ENCODE measurements at regions not wholly inside any gene's neighbourhood (a gene's known extent, or its start where the extent isn't known, plus 50 kb on each side); places are given as distances from the start of the nearest gene placed in this dataset.

- H3K79me2 ChIP-seq (ENCODE audit: control insufficient read depth, insufficient read depth, low read length), result no peaks in the 10 kb centered on the region
- no peak overlapping the region for H3K9ac ChIP-seq (ENCODE audit: control insufficient read depth, insufficient read depth, low read length)
- CTCF ChIA-PET, result no interaction called here
Measured at GRCh38 chr11:105226766-105227165, 87.2 kb upstream of the CARD18 start.

More at GRCh38 chr11:105226766-105227165, 87.2 kb upstream of the CARD18 start:
- no peak for TF ChIP-seq RUNX3 (IDR thresholded peaks at IDR 0.05; ENCODE audit: low read length)
- TF ChIP-seq JUNB (IDR thresholded peaks at IDR 0.05), result no peak
- TF ChIP-seq IKZF2 (IDR thresholded peaks at IDR 0.05), result no peak
- TF ChIP-seq CBX3 (IDR thresholded peaks at IDR 0.05; ENCODE audit: borderline replicate concordance, low read depth), result no peak
- TF ChIP-seq NBN (IDR thresholded peaks at IDR 0.05), result no peak
- TF ChIP-seq NFYB (IDR thresholded peaks at IDR 0.05; ENCODE audit: insufficient read depth, low read depth, low read length), result no peak
- no peak for TF ChIP-seq BRCA1 (IDR thresholded peaks at IDR 0.05; ENCODE audit: low read depth, low read length)
- no peak for TF ChIP-seq STAT3 (IDR thresholded peaks at IDR 0.05; ENCODE audit: low read depth, low read length)
- no peak for TF ChIP-seq CEBPZ (IDR thresholded peaks at IDR 0.05; ENCODE audit: low read depth, low read length)
- no peak for TF ChIP-seq SP1 (IDR thresholded peaks at IDR 0.05; ENCODE audit: low read depth, low read length)
- TF ChIP-seq ZNF384 (IDR thresholded peaks at IDR 0.05; ENCODE audit: borderline replicate concordance, low read depth, low read length), result no peak
- TF ChIP-seq RB1 (IDR thresholded peaks at IDR 0.05; ENCODE audit: borderline replicate concordance), result no peak
- no peak for TF ChIP-seq STAT1 (conservative IDR thresholded peaks at IDR 0.05)
- no peak for TF ChIP-seq TARDBP (IDR thresholded peaks at IDR 0.05; ENCODE audit: borderline replicate concordance)
- no peak for TF ChIP-seq ZNF687 (IDR thresholded peaks at IDR 0.05)
- Histone ChIP-seq H3K4me1 (ENCODE audit: control insufficient read depth, insufficient read depth, low read length) (no peaks in the 10 kb centered on the region), H3K4me2 (ENCODE audit: control insufficient read depth, insufficient read depth) (no peak overlapping the region), H3K27ac (ENCODE audit: control insufficient read depth, insufficient read depth) (no peak overlapping the region), H3K9me3 (replicated peaks; ENCODE audit: control insufficient read depth, insufficient read depth, low read length) (no peaks in the 10 kb centered on the region), H3K36me3 (ENCODE audit: control insufficient read depth in 2 of 2, insufficient read depth in 2 of 2, low read length in 1 of 2) (no peaks in the 10 kb centered on the region), H3K27me3 (replicated peaks in 1 of 2; ENCODE audit: control insufficient read depth in 2 of 2, insufficient read depth in 2 of 2, low read length in 1 of 2) (no peaks in the 10 kb centered on the region), H2AFZ (ENCODE audit: control insufficient read depth, low read depth, low read length) (no peak overlapping the region), H4K20me1 (ENCODE audit: control insufficient read depth, insufficient read depth) (no peaks in the 10 kb centered on the region), H3K4me3 (no peak overlapping the region)
- in situ Hi-C loops (cut with MboI) (no loop called here), intact Hi-C loops (cut with micrococcal nuclease; ENCODE audit: unreplicated experiment) (no loop called here)
- BruUV-seq (replicated peaks), result no TSS peak
- no peak for ATAC-seq
- ChIA-PET RAD21 (ENCODE audit: unreplicated experiment) (no interaction called here), SMC1A (ENCODE audit: uncharacterized antibody, unreplicated experiment) (no interaction called here), POLR2A (no interaction called here)
- no peak for FAIRE-seq
- no peak for DNase-seq (ENCODE audit: low read depth, low spot score)
- WGBS (ENCODE audit: insufficient coverage, insufficient replicate concordance, low lambda C conversion rate, missing lambda C conversion rate), result 7% methylated on average over 2 of the region's 2 CpGs

Data from GM12878 (cell line).